Neural progenitor cell (in vitro differentiated cells): ENCODE measurements at regions not wholly inside any gene's neighbourhood (a gene's known extent, or its start where the extent isn't known, plus 50 kb on each side); places are given as distances from the start of the nearest gene placed in this dataset.

Experiments
- DNase-seq: peaks from one replicate; pipeline ENCODE4 v3.0.0-alpha.2; 2016; ENCODE audit warnings: low spot score
- H2AFZ ChIP-seq: fragments of 200-600 bp; sonication (generic); replicated peaks from 2 replicates; pipeline ENCODE4 v1.6.1; 2016; ENCODE audit warnings: antibody characterized with exemption
- H3F3A ChIP-seq: fragments of 200-600 bp; sonication (generic); 2 replicates; pipeline ENCODE4 v1.6.1; 2016; ENCODE audit warnings: antibody characterized with exemption, low read depth
- H3K27ac ChIP-seq: fragments of 200-600 bp; sonication (generic); 2 replicates; pipeline ENCODE4 v1.5.1; 2016; ENCODE audit warnings: mild to moderate bottlenecking
- H3K27me3 ChIP-seq: fragments of 200-600 bp; sonication (generic); 2 replicates; pipeline ENCODE4 v1.6.1; 2016; ENCODE audit warnings: mild to moderate bottlenecking, moderate library complexity
- H3K36me3 ChIP-seq: fragments of 200-600 bp; sonication (generic); 2 replicates; pipeline ENCODE4 v1.5.1; 2016
- H3K4me1 ChIP-seq: fragments of 200-600 bp; sonication (generic); 2 replicates; pipeline ENCODE4 v1.6.1; 2016; ENCODE audit warnings: mixed run types
- H3K4me2 ChIP-seq: fragments of 200-600 bp; sonication (generic); 2 replicates; pipeline ENCODE4 v1.6.1; 2016
- H3K4me3 ChIP-seq: fragments of 200-600 bp; sonication (generic); 2 replicates; pipeline ENCODE4 v1.5.1; 2016
- H3K79me2 ChIP-seq: fragments of 200-600 bp; sonication (generic); 2 replicates; pipeline ENCODE4 v1.6.1; 2016; ENCODE audit warnings: low read depth
- H3K9ac ChIP-seq: fragments of 200-600 bp; sonication (generic); 2 replicates; pipeline ENCODE4 v1.6.1; 2016
- H3K9me3 ChIP-seq: fragments of 200-600 bp; sonication (generic); 2 replicates; pipeline ENCODE4 v1.5.1; 2016; ENCODE audit warnings: low read depth
- H4K20me1 ChIP-seq: fragments of 200-600 bp; sonication (generic); 2 replicates; pipeline ENCODE4 v1.6.1; 2016; ENCODE audit warnings: low read depth
- H3K27ac Mint-ChIP-seq: 3 replicates; pipeline ENCODE4 v1.8.0; 2021; ENCODE audit warnings: mixed read lengths
- H3K27me3 Mint-ChIP-seq: 2 replicates; pipeline ENCODE4 v1.8.0; 2022; ENCODE audit warnings: low read depth, mild to moderate bottlenecking, inconsistent platforms, moderate library complexity, mixed read lengths; ENCODE audit not compliant: insufficient read depth
- H3K36me3 Mint-ChIP-seq: 3 replicates; pipeline ENCODE4 v1.8.0; 2021; ENCODE audit warnings: mixed read lengths
- H3K4me1 Mint-ChIP-seq: 3 replicates; pipeline ENCODE4 v1.8.0; 2021; ENCODE audit warnings: mixed read lengths
- H3K4me3 Mint-ChIP-seq: 3 replicates; pipeline ENCODE4 v1.8.0; 2021; ENCODE audit warnings: mild to moderate bottlenecking, moderate library complexity, mixed read lengths
- H3K9me3 Mint-ChIP-seq: 3 replicates; pipeline ENCODE4 v1.8.0; 2020; ENCODE audit warnings: mixed read lengths
- EZH2 ChIP-seq: fragments of 200-600 bp; sonication (generic); IDR thresholded peaks from 2 replicates; pipeline ENCODE4 v1.6.1; 2017; ENCODE audit warnings: antibody characterized with exemption, mild to moderate bottlenecking, moderate library complexity
- EZH2phosphoT487 ChIP-seq: fragments of 200-600 bp; sonication (generic); IDR thresholded peaks from 2 replicates; pipeline ENCODE4 v1.6.1; 2017; ENCODE audit warnings: antibody characterized with exemption
- TF ChIP-seq, protein P1 (sequence below): fragments of 200-600 bp; sonication (generic); IDR thresholded peaks from 2 replicates; pipeline ENCODE4 v1.5.1; 2017; ENCODE audit warnings: antibody characterized with exemption, mild to moderate bottlenecking

DNA sequence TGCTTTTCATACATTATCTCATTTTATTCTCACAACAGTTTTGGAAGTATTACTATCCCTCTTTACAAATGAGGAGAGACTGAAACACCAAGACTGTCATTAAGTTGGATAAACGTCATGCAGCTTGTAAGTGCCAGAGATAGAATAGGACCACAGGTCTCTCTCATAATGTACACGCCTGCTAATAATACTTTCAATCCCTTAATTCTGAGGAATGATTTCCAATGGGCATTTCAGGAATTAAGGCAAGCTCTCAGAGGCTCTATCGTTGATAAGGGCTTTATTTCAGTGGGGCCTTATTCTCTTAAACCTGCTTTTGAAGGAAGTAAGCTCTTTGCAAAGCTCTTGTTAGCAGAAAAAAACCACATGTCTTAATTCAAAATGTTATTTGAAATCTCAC is 229.1 kb downstream of the NFKBIZ start:
- no peak overlapping the region for H3K4me3 ChIP-seq
- Mint-ChIP-seq H3K4me3 (no peak overlapping the region), H3K27me3 (peaks cover 2% of the 10 kb centered on the region), H3K4me1 (no peaks in the 10 kb centered on the region), H3K9me3 (no peaks in the 10 kb centered on the region), H3K27ac (no peak overlapping the region), H3K36me3 (no peaks in the 10 kb centered on the region)
- peak overlapping the region; percentile 88 for H2AFZ ChIP-seq
- no peaks in the 10 kb centered on the region for H4K20me1 ChIP-seq
- DNase-seq = no peak
- no peak overlapping the region for H3K9ac ChIP-seq
- H3K27me3 ChIP-seq = no peaks in the 10 kb centered on the region
- H3K79me2 ChIP-seq = no peaks in the 10 kb centered on the region
- no peak overlapping the region for H3K27ac ChIP-seq
- no peaks in the 10 kb centered on the region for H3K9me3 ChIP-seq
- no peak overlapping the region for H3K4me2 ChIP-seq
- H3K36me3 ChIP-seq = no peaks in the 10 kb centered on the region
- no peak for TF ChIP-seq EZH2
- TF ChIP-seq EZH2phosphoT487 = no peak
- TF ChIP-seq, protein P1, sequence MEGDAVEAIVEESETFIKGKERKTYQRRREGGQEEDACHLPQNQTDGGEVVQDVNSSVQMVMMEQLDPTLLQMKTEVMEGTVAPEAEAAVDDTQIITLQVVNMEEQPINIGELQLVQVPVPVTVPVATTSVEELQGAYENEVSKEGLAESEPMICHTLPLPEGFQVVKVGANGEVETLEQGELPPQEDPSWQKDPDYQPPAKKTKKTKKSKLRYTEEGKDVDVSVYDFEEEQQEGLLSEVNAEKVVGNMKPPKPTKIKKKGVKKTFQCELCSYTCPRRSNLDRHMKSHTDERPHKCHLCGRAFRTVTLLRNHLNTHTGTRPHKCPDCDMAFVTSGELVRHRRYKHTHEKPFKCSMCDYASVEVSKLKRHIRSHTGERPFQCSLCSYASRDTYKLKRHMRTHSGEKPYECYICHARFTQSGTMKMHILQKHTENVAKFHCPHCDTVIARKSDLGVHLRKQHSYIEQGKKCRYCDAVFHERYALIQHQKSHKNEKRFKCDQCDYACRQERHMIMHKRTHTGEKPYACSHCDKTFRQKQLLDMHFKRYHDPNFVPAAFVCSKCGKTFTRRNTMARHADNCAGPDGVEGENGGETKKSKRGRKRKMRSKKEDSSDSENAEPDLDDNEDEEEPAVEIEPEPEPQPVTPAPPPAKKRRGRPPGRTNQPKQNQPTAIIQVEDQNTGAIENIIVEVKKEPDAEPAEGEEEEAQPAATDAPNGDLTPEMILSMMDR = no peak
- H3F3A ChIP-seq = no peaks in the 10 kb centered on the region
- peaks cover 19% of the 10 kb centered on the region for H3K4me1 ChIP-seq

DNA sequence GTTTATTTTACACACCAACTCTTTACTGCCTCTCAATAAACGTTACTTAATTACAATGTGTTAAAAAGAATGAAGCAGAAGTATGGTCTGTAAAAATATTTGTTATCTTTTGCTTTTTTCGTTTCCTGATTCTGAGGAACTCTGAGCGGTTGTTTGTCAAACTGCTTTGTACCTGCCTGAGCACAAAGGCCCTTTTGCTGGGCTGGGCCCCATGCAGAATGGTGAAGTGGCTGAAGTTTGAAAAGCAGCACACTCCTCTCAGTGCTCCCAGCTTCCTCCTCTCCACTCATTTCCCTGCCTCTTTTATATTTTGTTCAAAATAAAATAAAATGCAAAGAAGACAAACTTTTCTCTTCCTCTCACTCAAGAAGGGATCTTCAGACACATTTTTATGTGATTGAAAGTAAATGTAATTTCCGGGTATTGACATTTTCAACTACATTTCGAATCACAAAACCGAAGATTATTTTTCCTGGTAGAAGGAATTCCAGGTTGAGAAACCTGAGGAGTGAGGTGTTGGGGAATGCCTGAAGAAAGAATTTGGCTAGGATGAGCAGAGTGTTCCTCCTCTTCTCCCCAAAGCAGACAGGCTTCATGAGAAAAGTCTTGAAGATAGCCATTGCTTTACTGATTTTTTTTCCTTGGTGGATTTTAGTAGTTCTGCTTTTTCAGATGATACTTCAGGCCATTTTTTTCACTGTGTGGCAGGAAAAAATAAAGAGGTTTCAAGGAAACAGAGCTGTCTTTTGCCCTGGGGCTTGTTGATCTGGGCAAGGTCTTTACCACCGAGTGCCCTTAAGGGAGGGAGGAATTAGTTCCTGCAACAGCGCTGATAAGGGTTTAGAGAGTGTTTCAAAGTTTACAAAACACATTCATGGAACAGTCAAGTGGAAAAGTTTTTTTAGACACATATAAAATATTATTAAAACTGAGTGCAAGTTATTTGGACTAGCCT is 229.8 kb downstream of the NFKBIZ start:
- Histone ChIP-seq H3K4me3 (no peak overlapping the region), H3K4me2 (peak overlapping the region; percentile 33)
- no peak overlapping the region for H3K27ac Mint-ChIP-seq

DNA sequence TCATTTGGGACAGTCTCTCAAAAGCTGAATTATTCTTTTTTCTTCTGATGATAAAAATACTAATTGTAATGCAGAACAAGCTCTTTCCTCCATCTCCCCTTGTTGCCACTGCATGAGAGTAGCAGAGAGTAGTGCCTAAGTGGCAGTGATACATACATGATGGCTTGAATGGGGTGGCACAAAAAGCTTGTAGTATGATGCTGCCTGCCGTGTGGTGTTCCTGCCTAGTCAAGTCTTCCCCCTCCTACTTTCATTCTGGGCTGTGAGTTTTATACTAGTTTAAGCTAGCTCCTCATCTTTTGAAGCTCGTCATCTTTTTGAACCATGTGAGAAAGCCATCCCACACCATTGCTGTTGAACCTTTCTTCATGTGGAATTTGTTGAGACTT is 230.5 kb downstream of the NFKBIZ start:
- Histone ChIP-seq H4K20me1 (no peaks in the 10 kb centered on the region), H3K9ac (no peak overlapping the region), H3K79me2 (no peaks in the 10 kb centered on the region), H3K4me2 (no peak overlapping the region), H2AFZ (no peak overlapping the region), H3K27me3 (no peaks in the 10 kb centered on the region), H3K4me3 (no peak overlapping the region), H3K36me3 (no peaks in the 10 kb centered on the region), H3K27ac (no peak overlapping the region), H3K9me3 (no peaks in the 10 kb centered on the region), H3K4me1 (peaks cover 19% of the 10 kb centered on the region), H3F3A (no peaks in the 10 kb centered on the region)
- Mint-ChIP-seq H3K27ac (no peak overlapping the region), H3K27me3 (peaks cover 2% of the 10 kb centered on the region), H3K4me3 (no peak overlapping the region), H3K9me3 (no peaks in the 10 kb centered on the region), H3K36me3 (no peaks in the 10 kb centered on the region), H3K4me1 (no peaks in the 10 kb centered on the region)
- TF ChIP-seq EZH2phosphoT487 = no peak
- TF ChIP-seq, protein P1 = no peak
- no peak for TF ChIP-seq EZH2
- DNase-seq = no peak

More for the DNA sequence above, 229.8 kb downstream of the NFKBIZ start:
- no peak for TF ChIP-seq EZH2
- TF ChIP-seq EZH2phosphoT487 = no peak
- TF ChIP-seq, protein P1 = no peak
- no peaks in the 10 kb centered on the region for H3K36me3 ChIP-seq
- DNase-seq = peak; percentile 33
- no peak overlapping the region for H3K27ac ChIP-seq
- H2AFZ ChIP-seq = peak overlapping the region; percentile 88
- H3K9me3 Mint-ChIP-seq = no peaks in the 10 kb centered on the region
- no peaks in the 10 kb centered on the region for H3K27me3 ChIP-seq
- no peaks in the 10 kb centered on the region for H3K79me2 ChIP-seq
- H3K9me3 ChIP-seq = no peaks in the 10 kb centered on the region
- no peaks in the 10 kb centered on the region for H4K20me1 ChIP-seq
- H3K9ac ChIP-seq = no peak overlapping the region
- H3K4me1 Mint-ChIP-seq = no peaks in the 10 kb centered on the region
- H3K36me3 Mint-ChIP-seq = no peaks in the 10 kb centered on the region
- H3F3A ChIP-seq = no peaks in the 10 kb centered on the region
- no peak overlapping the region for H3K4me3 Mint-ChIP-seq
- peaks cover 19% of the 10 kb centered on the region for H3K4me1 ChIP-seq
- peaks cover 2% of the 10 kb centered on the region for H3K27me3 Mint-ChIP-seq
